GM06990 (cell line): ENCODE measurements at regions not wholly inside any gene's neighbourhood (a gene's known extent, or its start where the extent isn't known, plus 50 kb on each side); places are given as distances from the start of the nearest gene placed in this dataset.

Experiments used
- DNase-seq: peaks from one replicate; pipeline ENCODE4 v3.0.0-alpha.2; 2011; ENCODE audit not compliant: insufficient read length; ENCODE audit errors: extremely low read depth
- H3K27me3 ChIP-seq: replicated peaks from 2 replicates; pipeline ENCODE4 v1.6.0; 2011; ENCODE audit warnings: low read length; ENCODE audit not compliant: control insufficient read depth, insufficient read depth
- H3K36me3 ChIP-seq: 2 replicates; pipeline ENCODE4 v1.5.1; 2011; ENCODE audit warnings: low read length; ENCODE audit not compliant: control insufficient read depth, insufficient read depth
- H3K4me3 ChIP-seq: replicated peaks from 2 replicates; pipeline ENCODE4 v1.5.1; 2011; ENCODE audit warnings: low read depth, mild to moderate bottlenecking, control low read depth, low read length
- CTCF ChIP-seq: IDR thresholded peaks from 2 replicates; pipeline ENCODE4 v1.5.1; 2011; ENCODE audit warnings: low read length, control low read depth, mild to moderate bottlenecking, inconsistent platforms; ENCODE audit not compliant: insufficient read depth, poor library complexity, severe bottlenecking

GRCh38 chr3:159839561-159840379 is 148.9 kb upstream of the IL12A start, which contains the start of gene SCHIP1:
Gene SCHIP1, plus strand, starts transcription at chr3:159839861.
- no peak within 1 kb of the TSS for H3K4me3 ChIP-seq
- no peaks in the 10 kb centered on the region for H3K27me3 ChIP-seq
- no peaks in the 10 kb centered on the region for H3K36me3 ChIP-seq
- no peak for TF ChIP-seq CTCF
- DNase-seq = no peak

- Histone ChIP-seq H3K36me3 (no peaks in the 10 kb centered on the region), H3K4me3 (no peak overlapping the region), H3K27me3 (no peaks in the 10 kb centered on the region)
- no peak for DNase-seq
- no peak for TF ChIP-seq CTCF
These were observed 147.8 kb upstream of the IL12A start for GRCh38 chr3:159840703-159841299.

- no peak for TF ChIP-seq CTCF
- H3K4me3 ChIP-seq = no peak overlapping the region
- no peaks in the 10 kb centered on the region for H3K36me3 ChIP-seq
- H3K27me3 ChIP-seq = no peaks in the 10 kb centered on the region
- DNase-seq = no peak
These were observed 146.9 kb upstream of the IL12A start for GRCh38 chr3:159841766-159842165.

GRCh38 chr3:159843840-159844730 is 144.6 kb upstream of the IL12A start:
- TF ChIP-seq CTCF = no peak
- no peaks in the 10 kb centered on the region for H3K36me3 ChIP-seq
- no peak overlapping the region for H3K4me3 ChIP-seq
- no peaks in the 10 kb centered on the region for H3K27me3 ChIP-seq
- DNase-seq = no peak

GRCh38 chr3:159844801-159845261 is 143.8 kb upstream of the IL12A start:
- Histone ChIP-seq H3K27me3 (no peaks in the 10 kb centered on the region), H3K4me3 (no peak overlapping the region), H3K36me3 (no peaks in the 10 kb centered on the region)
- no peak for TF ChIP-seq CTCF
- DNase-seq = no peak
